ACC112 (cell line): ENCODE measurements at regions not wholly inside any gene's neighbourhood (a gene's known extent, or its start where the extent isn't known, plus 50 kb on each side); places are given as distances from the start of the nearest gene placed in this dataset.
"Not testable (repeated sequence)": the region's sequence is repeated elsewhere in the genome, so short reads cannot be mapped to it uniquely, and the experiment has no call there.

ENCODE experiments used
- H2AFZ ChIP-seq: fragments of 200-600 bp; sonication (generic); one replicate; pipeline ENCODE4 v1.6.0; 2017; ENCODE audit warnings: antibody characterized with exemption, low read length; ENCODE audit not compliant: unreplicated experiment
- H3K27ac ChIP-seq: fragments of 200-600 bp; sonication (generic); 2 replicates; pipeline ENCODE4 v1.5.1; 2014; ENCODE audit warnings: low read depth, mild to moderate bottlenecking, antibody characterized with exemption, low read length, moderate library complexity
- H3K27me3 ChIP-seq: fragments of 200-600 bp; sonication (generic); 2 replicates; pipeline ENCODE4 v1.6.1; 2014; ENCODE audit warnings: mild to moderate bottlenecking, antibody characterized with exemption, low read length, moderate library complexity, mixed read lengths; ENCODE audit not compliant: insufficient read depth
- H3K36me3 ChIP-seq: fragments of 200-600 bp; sonication (generic); 2 replicates; pipeline ENCODE4 v1.6.1; 2016; ENCODE audit warnings: mild to moderate bottlenecking, antibody characterized with exemption, low read length, moderate library complexity, mixed read lengths; ENCODE audit not compliant: insufficient read depth
- H3K4me1 ChIP-seq: fragments of 200-600 bp; sonication (generic); one replicate; pipeline ENCODE4 v1.6.1; 2016; ENCODE audit warnings: low read length, mixed read lengths; ENCODE audit not compliant: insufficient read depth, unreplicated experiment, control insufficient read depth
- H3K4me3 ChIP-seq: fragments of 200-600 bp; sonication (generic); 2 replicates; pipeline ENCODE4 v1.5.1; 2014; ENCODE audit warnings: mild to moderate bottlenecking, low read depth, low read length
- H3K79me2 ChIP-seq: fragments of 200-600 bp; sonication (generic); one replicate; pipeline ENCODE4 v1.6.0; 2016; ENCODE audit warnings: low read length; ENCODE audit not compliant: control insufficient read depth, unreplicated experiment, insufficient read depth

DNA sequence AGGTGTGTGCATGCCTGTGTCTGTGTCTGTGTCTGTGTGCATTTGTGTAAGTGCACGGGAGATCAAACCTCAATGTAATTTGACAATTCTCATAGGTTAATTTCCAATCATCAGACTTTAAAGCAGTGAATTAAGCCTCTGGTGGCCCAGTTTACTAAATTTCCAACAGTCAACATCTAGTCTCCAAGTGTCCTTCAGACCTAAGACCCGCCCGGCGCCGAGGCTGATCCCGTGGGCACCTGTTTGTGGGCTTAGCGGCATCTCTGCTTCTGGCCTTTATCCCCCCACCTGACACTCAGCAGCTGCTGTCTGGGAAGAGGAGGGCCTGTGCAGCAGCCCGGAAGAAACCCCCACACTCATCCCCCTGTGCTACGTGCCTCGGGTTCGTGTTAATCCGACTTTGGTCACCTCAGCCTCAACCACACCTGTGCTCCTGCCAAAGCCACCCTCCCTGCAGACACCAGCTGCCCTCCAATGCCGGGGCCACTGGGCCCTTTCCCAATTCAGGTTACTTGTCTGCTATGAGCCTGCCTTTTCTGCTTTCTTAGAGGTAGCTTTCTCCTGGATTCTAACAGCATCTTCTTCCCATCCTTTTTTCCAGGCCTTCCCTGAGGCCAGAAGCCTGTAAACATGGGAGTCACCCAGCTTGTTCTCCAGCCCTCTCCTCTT, 154.7 kb downstream of the ATP6V0E2 start:
- not testable (repeated sequence) for H3K27ac ChIP-seq, H3K4me3 ChIP-seq, H3K4me1 ChIP-seq, H3K27me3 ChIP-seq, H3K79me2 ChIP-seq, H2AFZ ChIP-seq, H3K36me3 ChIP-seq

DNA sequence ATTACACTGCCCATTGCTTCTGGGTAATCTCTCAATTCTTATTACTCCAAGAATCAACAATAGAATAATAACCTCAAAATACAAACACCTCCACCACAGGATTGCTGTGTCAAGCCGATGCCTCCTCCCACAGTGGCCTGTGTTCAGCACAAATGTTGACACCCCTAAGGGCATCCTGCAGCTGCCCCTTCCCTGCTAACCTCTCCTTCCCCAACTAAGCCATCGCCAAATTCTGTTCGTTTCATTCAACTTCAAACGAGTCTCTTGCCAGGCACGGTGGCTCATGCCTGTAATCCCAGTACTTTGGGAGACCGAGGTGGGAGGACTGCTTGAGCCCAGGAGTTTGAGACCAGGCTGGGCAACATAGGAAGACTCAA, 155.2 kb downstream of the ATP6V0E2 start:
- not testable (repeated sequence) for H3K79me2 ChIP-seq

DNA sequence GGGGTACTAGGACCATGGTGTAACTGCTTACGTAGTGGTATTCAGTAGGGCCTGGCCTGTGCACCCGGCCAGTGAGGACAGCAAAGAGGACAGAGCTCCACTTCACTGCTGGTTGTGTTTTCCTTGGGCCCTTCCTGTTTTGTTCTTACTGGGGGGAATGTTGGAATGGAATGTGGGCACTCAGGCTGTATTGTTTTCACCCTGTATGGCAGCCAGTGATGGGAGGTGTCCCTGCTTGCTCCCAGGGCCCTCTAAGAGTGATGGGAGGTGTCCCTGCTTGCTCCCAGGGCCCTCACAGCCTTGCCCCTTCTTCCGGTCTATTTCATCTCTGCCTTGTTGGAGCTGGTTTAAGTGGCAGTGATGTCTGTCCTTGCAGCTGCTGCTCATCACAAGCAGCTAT, 158.0 kb downstream of the ATP6V0E2 start:
- H3K4me3 ChIP-seq, H3K27ac ChIP-seq, H3K4me1 ChIP-seq, H2AFZ ChIP-seq, H3K79me2 ChIP-seq, H3K27me3 ChIP-seq, H3K36me3 ChIP-seq: not testable (repeated sequence)

More for the DNA sequence above, 155.2 kb downstream of the ATP6V0E2 start:
- H3K4me3 ChIP-seq, H3K27ac ChIP-seq, H2AFZ ChIP-seq, H3K27me3 ChIP-seq, H3K4me1 ChIP-seq, H3K36me3 ChIP-seq: not testable (repeated sequence)

DNA sequence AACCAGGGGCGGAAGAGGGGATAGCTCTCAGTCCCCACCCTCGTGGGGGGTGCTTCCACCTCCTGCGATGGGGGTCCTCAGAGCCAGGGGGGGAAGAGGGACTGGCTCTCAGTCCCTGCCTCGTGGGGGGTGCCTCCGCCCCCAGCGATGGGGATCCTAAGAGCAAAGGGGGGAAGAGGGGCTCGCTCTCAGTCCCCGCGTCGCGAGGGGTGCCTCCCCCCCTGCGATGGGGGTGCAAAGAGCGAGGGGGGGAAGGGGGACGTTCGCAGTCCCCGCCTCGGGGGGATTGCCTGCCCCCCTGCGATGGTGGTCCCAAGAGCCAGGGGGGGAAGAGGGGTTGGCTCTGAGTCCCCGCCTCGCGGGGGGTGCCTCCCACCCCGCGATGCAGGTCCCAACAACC, 159.9 kb downstream of the ATP6V0E2 start:
- H3K27me3 ChIP-seq, H3K79me2 ChIP-seq, H3K27ac ChIP-seq, H2AFZ ChIP-seq, H3K4me3 ChIP-seq, H3K36me3 ChIP-seq, H3K4me1 ChIP-seq: not testable (repeated sequence)

DNA sequence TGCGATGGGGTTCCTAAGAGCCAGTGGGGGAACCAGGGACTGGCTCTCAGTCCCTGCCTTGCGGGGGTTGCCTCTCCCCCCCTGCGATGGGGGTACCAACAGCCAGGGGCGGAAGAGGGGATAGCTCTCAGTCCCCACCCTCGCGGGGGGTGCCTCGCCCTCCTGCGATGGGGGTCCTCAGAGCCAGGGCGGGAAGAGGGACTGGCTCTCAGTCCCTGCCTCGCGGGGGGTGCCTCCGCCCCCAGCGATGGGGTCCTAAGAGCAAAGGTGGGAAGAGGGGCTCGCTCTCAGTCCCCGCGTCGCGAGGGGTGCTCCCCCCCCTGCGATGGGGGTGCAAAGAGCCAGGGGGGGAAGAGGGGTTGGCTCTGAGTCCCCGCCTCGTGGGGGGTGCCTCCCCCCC, 162.0 kb downstream of the ATP6V0E2 start:
- H3K4me3 ChIP-seq, H2AFZ ChIP-seq, H3K79me2 ChIP-seq, H3K27ac ChIP-seq, H3K36me3 ChIP-seq, H3K4me1 ChIP-seq, H3K27me3 ChIP-seq: not testable (repeated sequence)

DNA sequence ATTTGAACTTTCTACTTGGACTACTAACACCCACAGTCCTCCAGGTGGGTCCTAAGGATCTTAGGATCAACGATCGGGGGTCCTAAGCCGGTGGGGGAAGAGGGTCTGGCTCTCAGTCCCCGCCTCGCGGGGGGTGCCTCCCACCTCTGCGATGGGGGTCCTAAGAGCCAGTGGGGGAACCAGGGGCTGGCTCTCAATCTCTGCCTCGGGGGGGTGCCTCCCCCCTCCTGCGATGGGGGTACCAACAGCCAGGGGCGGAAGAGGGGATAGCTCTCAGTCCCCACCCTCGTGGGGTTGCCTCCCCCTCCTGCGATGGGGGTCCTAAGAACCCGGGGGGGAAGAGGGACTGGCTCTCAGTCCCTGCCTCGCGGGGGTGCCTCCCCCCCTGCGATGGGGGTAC, 165.3 kb downstream of the ATP6V0E2 start:
- not testable (repeated sequence) for H3K27me3 ChIP-seq, H3K36me3 ChIP-seq, H2AFZ ChIP-seq

DNA sequence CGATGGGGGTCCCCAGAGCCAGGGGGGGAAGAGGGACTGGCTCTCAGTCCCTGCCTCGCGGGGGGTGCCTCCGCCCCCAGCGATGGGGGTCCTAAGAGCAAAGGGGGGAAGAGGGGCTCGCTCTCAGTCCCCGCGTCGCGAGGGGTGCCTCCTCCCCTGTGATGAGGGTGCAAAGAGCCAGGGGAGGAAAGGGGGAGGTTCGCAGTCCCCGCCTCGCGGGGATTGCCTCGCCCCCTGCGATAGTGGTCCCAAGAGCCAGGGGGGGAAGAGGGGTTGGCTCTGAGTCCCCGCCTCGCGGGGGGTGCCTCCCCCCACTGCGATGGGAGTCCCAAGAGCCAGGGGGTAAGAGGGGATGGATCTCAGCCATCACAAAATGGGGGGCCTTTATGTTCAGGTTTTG, 168.5 kb downstream of the ATP6V0E2 start:
- not testable (repeated sequence) for H3K36me3 ChIP-seq, H3K4me1 ChIP-seq, H3K79me2 ChIP-seq, H3K27me3 ChIP-seq, H3K4me3 ChIP-seq, H3K27ac ChIP-seq, H2AFZ ChIP-seq

More for the DNA sequence above, 165.3 kb downstream of the ATP6V0E2 start:
- not testable (repeated sequence) for H3K4me1 ChIP-seq, H3K27ac ChIP-seq, H3K4me3 ChIP-seq, H3K79me2 ChIP-seq

DNA sequence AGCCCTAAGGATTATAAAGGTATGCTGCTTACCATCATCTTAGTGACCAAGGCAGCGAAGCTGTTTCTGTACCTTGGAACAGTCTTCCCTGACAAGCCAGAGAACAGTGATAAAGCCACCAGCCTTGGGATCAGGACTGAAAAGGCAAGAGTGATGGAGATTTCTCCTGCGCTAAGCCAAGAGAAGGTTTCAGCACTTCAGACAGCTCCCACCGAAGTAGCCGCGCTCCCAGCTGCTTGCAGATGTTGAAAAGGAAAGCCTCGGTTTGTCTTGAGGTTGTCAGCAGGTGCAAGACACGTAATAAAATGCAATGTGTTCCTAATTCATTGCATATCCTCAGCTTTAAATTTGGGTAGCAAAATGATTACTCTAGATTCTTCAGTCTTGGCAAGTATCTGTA, 171.0 kb downstream of the ATP6V0E2 start:
- peaks cover 19% of the 10 kb centered on the region for H3K27me3 ChIP-seq
- not testable (repeated sequence) for H2AFZ ChIP-seq, H3K79me2 ChIP-seq, H3K4me3 ChIP-seq, H3K27ac ChIP-seq, H3K4me1 ChIP-seq, H3K36me3 ChIP-seq

DNA sequence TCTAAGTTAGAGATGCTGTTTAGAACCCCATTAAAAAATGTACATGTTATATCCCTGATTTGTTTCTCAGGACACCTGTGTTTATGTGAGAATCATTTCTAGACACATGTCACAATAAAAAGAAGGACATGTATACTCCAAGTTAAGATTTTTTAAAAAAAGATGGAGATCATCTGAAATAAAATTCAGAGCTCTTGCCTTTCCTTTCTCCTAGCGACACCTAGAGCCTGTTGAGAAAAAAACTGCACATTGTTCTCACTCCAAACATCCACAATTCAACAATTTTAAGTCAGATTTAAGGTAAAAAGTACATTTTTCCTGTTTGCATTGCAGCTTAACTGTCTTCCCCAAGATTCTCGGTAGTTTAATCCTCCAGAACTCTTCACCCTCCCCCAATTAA, 171.8 kb downstream of the ATP6V0E2 start:
- not testable (repeated sequence) for H2AFZ ChIP-seq, H3K27ac ChIP-seq, H3K36me3 ChIP-seq, H3K79me2 ChIP-seq, H3K4me1 ChIP-seq, H3K4me3 ChIP-seq
- peaks cover 22% of the 10 kb centered on the region for H3K27me3 ChIP-seq

DNA sequence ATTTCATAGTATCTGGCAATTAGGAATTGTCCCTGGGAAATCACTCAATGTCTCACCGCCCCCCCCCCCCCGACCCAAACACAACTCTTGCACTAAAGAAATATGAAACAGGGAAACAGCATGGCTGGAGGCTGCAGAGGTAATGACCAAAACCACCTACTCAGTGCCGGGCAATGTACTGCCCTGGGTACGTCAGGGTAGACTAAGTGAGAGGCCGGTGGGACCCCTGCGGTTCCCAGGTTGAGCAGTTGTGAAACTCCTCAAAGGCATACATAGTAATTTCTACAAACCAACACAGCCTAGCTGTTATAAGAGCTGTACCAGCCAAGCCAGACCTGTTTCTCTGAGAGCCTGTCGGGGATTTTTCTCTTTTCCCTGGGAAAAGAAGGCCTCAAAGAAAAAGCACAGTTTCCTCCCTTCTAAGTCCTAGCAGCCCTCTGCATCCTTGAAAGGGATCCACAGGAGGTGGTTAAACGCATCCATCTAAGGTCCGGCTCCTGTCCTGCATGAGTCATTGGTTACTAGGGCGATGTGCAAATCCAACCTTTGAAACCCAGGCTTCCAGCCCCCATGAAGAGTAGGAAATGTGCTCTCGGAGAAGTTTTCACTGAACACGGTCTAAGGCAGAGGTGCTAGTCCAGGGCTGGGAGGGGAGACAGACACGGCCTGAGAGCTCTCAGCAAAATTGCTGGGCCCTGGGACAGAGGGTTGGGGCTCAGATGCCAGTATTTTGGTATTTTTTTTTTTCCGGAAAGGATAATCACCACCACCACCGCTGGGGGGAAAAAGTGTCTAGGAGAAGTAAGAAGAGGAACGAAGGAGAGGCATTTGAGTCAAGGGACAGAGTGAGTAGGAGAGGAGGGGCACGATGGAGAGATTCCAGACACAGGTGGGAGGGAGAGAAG, 172.8 kb downstream of the ATP6V0E2 start:
- H3K4me3 ChIP-seq, H3K36me3 ChIP-seq, H3K27ac ChIP-seq, H2AFZ ChIP-seq, H3K4me1 ChIP-seq, H3K79me2 ChIP-seq: not testable (repeated sequence)
- peaks cover 22% of the 10 kb centered on the region for H3K27me3 ChIP-seq

DNA sequence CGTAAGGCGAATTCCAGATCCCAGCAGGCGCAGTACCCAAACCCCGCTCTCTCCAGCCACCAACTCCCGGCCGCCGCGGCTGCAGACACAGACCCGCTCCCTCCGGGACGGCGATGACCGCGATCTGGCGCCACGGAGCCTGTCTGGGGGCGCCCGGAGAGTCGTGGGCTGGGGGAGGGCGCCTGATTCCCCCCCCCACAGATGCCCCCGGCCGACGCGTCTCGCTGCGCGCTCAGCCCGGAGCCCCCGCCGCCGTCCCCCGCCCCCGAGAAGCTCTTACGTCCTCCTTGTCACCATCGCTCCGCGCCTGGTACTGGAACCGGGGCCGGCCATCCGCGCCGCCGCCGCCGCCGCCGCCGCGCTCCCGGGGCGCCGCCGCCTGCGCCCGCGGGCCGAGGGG, 173.6 kb downstream of the ATP6V0E2 start:
- H3K27ac ChIP-seq, H2AFZ ChIP-seq, H3K36me3 ChIP-seq, H3K4me1 ChIP-seq, H3K79me2 ChIP-seq, H3K4me3 ChIP-seq: not testable (repeated sequence)
- peaks cover 22% of the 10 kb centered on the region for H3K27me3 ChIP-seq
